GM12872 (cell line): ENCODE measurements at regions not wholly inside any gene's neighbourhood (a gene's known extent, or its start where the extent isn't known, plus 50 kb on each side); places are given as distances from the start of the nearest gene placed in this dataset.

Source experiments
- TF ChIP-seq, protein P1 (sequence below): IDR thresholded peaks from 3 replicates; pipeline ENCODE4 v1.5.1; 2011; ENCODE audit warnings: low read depth, mild to moderate bottlenecking, low read length, moderate library complexity; ENCODE audit not compliant: insufficient read depth

DNA sequence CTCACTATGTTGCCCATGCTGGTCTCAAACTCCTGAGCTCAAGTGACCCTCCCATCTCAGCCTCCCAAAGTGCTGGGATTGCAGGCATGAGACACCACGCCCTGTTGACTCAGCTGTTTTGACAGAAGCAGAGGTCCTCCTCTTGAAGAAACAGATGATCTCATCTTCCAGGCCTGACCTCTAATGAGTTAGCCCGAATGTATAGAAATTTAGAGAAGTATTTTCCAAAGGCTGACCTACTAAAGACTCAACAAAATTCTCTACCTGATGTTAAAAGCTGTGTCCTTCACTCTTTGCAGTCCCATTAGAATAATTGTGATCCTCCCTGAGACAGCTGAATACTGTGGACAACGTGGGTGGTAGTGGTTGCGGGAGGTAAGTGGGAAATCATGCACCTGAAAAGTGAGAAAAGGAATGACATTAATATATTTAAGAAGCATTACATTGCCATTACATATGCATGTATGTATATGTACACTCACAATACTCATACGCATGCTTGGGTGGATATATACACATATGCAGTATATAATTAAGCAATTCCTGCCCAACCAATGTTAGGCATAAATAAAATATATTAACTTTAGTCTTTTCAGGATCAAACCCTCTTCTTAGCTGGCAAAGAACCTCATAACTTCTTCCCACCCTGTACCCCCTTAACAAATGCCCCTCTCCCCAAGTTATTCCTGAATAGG is 204.6 kb upstream of the NR2F2 start:
- TF ChIP-seq, protein P1, sequence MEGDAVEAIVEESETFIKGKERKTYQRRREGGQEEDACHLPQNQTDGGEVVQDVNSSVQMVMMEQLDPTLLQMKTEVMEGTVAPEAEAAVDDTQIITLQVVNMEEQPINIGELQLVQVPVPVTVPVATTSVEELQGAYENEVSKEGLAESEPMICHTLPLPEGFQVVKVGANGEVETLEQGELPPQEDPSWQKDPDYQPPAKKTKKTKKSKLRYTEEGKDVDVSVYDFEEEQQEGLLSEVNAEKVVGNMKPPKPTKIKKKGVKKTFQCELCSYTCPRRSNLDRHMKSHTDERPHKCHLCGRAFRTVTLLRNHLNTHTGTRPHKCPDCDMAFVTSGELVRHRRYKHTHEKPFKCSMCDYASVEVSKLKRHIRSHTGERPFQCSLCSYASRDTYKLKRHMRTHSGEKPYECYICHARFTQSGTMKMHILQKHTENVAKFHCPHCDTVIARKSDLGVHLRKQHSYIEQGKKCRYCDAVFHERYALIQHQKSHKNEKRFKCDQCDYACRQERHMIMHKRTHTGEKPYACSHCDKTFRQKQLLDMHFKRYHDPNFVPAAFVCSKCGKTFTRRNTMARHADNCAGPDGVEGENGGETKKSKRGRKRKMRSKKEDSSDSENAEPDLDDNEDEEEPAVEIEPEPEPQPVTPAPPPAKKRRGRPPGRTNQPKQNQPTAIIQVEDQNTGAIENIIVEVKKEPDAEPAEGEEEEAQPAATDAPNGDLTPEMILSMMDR = no peak

DNA sequence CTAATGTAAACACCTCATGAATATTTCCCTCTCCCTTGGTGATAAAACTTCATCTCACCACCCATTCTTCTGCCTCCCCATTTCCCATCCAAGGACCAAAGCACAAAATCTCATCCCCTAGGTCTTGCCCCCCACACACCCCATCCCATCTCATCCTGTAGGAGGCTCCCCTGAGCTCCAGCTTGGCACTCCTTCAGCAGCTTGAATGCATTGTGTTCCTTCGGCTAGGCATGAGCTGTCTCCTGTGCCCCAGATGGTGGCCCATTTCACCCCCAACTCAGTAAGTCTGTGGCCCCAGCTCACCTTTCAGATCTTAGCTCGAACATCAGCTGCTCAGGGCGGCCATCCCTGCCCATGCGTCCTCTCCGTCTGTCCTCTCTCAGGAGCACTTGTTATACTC is 203.6 kb upstream of the NR2F2 start:
- TF ChIP-seq, protein P1 = no peak

DNA sequence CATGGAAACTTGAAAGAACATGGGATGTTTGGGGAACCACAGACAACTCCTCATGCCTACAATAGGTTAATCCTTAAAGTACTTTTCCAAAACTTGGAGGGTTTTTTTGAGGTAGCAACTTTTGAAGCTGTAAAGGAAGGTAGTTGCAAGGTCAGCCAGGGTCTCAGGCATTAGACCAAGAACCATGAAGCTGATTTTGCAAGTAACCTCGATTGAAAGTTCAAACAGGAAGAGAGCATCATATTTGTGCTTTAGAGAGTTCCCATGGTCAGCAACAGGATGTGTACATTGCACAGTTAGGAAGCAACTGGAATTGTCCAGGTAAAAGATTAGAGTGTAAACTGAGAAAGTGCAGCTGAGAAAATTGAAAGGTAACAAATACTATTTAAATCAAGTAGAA is 199.8 kb upstream of the NR2F2 start:
- TF ChIP-seq, protein P1 = no peak

- TF ChIP-seq, protein P1 = no peak
These were observed 198.4 kb upstream of the NR2F2 start for GRCh38 chr15:96132126-96132525.

DNA sequence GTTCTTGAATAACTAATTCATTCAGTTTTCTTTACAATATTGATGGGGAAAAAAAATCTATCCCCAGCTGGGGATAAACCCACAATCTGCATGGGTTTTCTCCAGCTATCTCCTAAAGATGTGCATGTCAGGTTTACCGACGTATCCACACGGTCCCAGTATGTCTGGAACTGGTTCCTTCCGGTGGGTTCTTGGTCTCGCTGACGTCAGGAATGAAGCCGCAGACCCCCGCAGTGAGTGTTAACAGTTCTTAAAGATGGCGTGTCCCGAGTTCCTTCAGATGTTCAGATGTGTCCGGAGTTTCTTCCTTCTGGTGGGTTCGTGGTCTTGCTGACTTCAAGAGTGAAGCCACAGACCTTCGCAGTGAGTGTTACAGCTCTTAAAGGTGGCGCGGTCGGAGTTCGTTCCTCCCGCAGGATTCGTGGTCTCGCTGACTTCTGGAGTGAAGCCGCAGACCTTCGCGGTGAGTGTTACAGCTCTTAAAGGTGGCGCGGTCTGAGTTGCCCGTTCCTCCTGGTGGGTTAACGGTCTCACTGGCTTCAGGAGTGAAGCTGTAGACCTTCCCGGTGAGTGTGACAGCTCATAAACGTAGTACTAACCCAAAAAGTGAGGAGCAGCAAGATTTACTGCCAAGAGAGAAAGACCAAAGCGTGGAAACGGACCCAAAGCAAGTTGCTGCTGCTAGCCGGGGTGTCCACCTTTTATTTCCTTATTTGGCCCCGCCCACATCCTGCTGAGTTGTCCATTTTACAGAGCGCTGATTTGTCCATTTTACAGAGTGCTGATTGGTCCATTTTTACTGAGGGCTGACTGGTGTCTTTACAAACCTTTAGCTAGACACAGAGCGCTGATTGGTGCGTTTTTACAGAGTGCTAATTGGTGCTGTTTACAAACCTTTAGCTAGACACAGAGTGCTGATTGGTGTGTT is 195.1 kb upstream of the NR2F2 start:
- TF ChIP-seq, protein P1 = no peak

DNA sequence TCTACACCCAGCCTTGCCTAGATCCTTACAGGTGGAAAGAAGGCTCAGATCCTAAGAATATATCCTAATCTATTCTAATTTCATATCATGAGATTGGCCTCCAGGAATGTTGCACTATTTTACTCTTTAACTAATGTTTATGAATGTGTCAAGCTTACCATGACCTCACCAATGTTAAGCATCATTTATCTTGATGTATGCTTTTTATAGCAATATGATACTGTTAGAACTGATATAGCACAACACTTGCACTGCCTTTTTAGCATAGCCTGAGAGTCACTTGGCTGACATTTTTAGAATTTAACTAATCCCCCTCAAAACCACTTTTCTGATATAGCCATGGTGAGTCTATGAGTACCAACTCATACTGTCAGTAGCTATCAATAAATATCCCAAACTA is 191.5 kb upstream of the NR2F2 start:
- TF ChIP-seq, protein P1 = no peak

DNA sequence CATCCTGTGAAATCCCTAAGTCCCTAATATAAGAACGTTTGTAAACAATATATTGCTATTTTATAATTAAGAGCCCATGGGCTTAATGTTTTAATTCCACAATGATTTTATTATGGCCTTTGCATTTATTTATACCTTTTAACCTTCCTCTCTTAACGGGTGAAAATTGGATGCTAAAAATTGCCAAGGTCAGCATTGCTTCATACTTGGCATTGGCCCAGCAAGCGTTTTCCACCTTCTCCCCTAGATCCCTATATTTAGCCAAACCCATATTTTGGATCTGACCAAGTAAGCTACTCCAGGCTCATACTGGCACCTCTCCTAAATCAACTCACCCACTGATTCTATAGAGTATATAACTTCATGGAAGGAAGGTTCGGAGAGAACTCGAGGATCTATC is 188.0 kb upstream of the NR2F2 start:
- TF ChIP-seq, protein P1 = no peak
